ENCODE measurements at regions not wholly inside any gene's neighbourhood (a gene's known extent, or its start where the extent isn't known, plus 50 kb on each side); places are given as distances from the start of the nearest gene placed in this dataset.
A peak's percentile ranks its signal among the peaks of the same experiment; 100 is the strongest.

DNA sequence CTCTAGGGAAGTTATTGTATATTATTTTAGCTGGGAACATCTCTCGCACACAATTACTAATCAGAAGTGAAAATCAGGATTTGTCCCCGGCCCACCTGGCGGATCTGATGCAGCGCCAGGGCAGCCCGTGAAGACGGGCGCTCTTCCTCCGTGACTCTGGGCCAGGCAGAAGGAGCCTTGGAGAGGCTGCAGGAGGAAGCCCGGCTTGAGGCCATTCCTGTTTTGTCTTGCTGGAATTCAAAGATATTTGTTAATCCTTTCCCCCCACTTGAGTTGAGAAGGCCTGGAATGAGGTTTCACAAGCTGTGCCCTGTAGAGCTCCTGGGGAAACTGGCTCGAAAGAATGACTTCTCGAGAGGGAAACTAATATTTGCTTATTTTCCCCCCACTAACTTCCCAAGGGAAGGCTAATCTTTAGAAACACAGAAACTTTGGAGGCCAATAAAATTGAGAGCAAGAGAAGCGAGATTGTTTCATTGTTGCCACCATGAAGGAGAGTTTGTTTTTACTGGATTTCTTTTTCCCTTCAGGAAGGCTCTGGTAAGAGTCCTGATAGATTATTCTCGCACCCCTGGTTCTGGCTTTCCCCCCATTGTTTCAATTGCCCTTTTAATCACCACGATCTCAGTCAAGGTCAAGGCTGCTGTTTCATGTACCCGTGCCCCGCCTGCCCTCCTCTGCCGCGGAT, 92.8 kb upstream of the SEPTIN5 start:
- no peak for DNase-seq (ENCODE audit: low read depth)

DNA sequence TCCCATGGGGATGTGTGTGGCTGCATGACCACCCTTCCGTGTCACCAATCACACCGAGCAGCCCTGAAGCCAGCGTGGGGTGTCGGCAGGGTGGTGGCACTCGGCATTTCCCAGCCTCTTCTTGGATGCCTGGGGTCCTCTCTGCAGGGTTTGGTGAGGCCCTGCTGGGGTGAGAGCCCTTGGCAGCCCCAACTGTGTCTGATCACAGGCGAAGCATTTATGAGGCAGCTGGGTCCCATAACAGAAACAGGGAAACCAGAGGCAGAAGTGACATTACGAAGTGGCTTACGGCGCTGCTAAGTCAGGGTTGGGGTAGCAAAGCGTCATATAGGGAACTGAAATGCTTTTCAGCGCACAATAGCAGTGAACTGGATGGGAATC, 92.3 kb upstream of the SEPTIN5 start:
- no peak for DNase-seq (ENCODE audit: low read depth)

DNA sequence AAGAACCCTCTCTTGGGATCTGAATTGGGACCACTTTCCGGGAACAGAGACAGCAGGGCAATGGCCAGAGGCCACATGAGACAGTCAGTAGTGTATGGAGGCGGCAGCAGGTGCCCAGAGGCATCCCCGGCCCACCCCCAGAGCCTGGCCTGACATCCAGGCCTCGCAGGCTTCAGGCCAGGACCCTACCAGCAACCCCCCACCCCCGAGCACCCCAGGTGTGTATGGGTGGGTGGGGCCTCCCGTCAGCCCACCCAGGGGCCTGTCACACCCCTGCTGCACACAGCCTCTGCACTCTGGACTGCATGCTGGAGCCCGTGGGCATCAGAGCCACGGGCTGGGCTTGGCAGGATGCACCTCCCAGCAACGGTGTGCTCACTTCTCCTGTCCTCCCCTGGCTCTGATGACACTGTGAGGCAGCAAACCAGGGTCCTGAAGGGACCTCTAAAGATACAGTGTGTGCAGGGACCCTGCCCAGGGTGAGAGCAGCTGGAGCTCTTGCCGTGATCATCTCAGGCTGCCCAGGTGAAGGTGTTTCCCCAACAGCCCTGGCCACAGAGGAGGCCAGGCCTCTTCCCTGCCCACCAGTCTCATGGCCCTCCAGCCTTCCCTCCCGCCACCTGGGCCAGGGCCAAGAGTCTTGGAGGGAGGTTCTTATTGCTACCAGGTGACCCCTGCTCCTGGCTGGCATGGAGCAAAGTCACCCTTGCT, 88.8 kb upstream of the SEPTIN5 start:
- DNase-seq (ENCODE audit: low read depth): no peak

DNA sequence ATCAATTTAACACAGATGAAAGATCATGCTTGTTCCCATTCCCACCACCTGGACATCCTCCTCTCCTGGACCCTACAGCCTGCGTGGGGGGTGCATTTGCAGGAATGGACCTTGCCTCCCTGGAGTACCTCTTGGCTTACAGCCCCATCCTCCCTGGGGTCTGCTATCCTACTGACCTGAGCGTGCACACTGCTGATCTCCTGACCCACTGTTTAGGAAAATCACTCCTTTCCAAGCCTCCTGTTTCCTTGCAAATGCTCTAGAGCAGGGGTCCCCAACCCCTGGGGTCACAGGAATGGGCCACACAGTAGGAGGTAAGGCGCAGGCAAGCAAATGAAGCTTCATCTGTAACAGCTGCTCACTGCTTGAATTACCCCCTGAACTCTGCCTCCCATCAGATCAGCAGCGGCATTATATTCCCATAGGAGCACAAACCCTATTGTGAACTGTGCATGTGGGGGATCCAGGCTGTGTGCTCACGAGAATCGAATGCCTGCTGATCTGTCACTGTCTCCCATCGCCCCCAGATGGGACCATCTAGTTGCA, 88.2 kb upstream of the SEPTIN5 start:
- no peak for DNase-seq (ENCODE audit: low read depth)

DNA sequence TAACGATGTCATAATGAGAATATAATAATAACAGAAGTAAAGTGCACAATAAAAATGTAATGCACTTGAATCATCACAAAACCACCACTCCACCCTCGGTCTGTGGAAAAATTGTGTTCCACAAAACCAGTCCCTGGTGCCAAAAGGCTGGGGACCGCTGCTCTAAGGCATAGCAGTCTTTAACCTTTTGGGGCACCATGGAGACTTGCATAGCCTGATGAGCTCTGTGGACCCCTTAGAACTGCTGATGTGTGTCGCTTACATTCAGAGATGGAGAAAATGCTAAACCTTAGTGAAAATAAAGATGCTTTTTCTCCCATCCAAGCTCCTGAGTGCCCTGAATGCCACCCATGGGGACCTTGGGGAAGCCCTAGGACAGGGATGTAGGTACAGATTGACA, 87.6 kb upstream of the SEPTIN5 start:
- no peak for DNase-seq (ENCODE audit: low read depth)

DNA sequence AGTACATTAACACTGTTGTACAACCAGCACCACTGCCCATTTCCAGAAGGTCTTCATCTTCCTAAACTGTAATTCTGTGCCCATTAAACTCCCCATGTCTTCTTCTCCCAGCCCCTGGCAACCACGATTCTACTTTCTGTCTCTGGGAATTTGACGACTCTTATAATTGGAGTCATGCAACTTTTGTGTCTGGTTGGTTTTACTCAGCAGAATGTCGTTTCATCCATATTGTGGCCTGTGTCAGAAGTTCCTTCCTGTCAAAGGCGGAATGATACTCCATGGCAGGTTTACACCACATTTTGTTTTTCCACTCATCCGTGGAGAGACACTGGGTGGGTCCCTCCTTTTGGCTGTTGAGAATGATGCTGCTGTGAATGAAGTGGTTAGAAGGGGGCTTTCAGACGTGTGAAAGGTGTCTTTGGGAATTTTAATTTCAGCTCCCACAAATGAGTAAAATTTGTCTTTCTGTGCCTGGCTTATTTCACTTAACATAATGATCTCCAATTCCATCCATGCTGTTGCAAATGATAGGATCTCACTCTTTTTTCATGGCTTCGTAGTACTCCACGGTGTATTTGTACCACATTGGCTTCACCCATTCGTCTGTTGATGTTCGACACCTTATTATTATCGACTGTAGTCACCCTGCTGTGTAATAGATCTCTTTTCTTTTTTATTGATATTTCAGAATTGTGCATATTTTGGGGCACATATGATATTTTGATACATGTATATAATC, 86.1 kb upstream of the SEPTIN5 start:
- no peak for DNase-seq (ENCODE audit: low read depth)

DNA sequence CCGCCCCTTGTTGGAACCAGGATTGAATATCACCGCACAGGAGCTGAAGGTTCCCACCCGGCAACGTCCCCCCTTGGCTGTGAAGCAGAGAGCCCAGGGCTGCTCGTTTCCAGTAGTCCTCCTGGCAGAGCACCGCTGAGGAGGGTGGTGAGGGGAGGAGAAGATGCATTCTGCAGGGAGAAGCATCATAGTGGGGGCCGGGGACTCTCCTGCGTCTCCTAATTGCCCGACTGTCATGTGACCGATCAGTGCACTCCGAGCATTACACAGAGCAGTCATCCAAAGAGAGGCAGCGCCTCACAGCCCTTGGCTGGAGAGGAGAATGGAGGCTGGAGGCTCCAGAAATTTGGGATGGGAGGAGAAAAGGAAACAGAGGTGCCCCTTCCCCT, 85.0 kb upstream of the SEPTIN5 start:
- no peak for DNase-seq (ENCODE audit: low read depth)

DNA sequence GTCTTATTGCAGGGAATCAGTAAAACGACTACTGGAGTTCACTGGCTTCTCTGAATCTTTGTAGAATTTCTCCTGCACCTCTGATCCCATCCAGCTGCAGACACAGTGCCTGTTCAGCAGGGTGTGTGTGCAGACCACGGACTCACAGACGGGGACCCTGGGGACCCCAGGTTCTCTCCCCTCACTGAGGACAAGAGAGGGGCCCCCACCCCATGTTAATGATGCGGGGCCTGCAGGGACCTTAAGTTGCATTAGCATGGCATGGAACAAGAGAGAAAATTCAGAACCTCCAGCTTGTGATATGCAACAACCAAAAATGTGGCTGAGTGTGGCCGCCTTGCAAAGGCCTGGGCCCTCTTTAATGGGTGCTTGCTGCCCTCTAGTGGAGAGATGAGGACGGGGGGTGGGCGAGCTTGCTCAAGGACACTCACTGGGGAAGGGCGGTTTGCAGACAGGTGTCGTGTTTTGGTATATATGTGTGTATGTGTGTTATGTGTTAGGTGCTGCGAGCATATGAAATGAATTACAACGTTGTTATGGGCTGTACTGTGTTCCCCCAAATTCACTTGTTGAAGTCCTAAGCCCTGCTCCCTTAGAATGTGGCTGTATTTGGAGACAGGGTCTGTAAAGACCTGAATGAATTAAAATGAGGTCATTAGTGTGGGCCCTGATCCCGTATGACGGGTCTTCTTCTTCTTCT, 84.4 kb upstream of the SEPTIN5 start:
- peak; percentile 11 for DNase-seq (ENCODE audit: low read depth)

DNA sequence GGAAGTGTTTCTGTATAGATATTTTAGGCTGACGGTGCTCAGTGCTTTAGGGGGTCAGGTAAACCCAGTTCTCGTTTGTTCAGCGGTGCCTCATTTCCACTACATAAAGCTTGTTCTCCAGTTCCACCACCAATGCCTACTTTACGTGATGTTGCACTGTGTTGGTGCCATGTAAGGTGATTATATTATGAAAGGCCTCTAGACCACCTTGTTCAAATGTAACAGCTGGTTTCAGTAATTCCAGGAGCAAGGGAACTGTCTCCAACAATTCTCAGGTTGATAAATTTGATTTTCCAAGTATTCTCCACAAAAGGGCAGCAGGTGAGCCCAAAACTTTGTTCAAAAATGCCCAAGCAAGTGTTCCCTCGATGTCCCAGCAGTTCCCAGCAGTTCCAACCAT, 83.7 kb upstream of the SEPTIN5 start:
- no peak for DNase-seq (ENCODE audit: low read depth)

DNA sequence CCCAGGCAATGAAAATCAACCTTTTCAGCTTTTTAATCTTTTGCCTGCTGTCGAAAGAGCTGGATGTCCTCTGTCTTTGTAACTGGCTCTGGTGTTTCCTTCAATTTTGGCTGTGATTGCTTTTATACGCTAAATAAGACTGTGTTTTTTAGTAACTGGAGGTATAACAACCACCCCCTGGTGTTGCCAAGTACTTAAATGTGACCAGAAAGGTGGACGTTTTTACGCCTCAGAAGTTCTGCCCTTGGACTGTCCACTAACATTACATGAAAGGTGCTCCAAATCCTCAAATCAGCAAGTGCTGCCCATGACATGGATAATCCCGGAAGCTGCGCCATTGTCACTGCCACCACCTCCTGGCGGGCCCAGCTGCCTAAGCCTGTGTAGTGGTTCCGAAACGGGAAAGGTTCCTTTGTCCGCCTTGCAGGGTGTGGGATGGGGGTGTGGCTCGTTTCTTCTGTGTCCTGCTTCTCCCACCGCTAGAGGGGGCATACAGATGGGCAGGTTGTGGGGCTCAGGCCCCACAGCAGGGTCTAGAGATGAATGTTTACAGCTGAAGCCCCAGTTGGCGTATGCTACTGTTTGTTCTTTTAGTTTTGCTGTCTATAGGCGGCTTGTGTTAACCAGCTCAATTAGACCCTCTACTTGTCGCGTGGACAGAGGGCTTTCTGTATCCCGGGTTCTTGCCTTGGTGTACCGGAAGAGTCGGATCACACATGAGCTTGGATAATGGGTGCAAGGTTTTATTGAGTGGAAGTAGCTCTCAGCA, 82.2 kb upstream of the SEPTIN5 start:
- no peak for DNase-seq (ENCODE audit: low read depth)

DNA sequence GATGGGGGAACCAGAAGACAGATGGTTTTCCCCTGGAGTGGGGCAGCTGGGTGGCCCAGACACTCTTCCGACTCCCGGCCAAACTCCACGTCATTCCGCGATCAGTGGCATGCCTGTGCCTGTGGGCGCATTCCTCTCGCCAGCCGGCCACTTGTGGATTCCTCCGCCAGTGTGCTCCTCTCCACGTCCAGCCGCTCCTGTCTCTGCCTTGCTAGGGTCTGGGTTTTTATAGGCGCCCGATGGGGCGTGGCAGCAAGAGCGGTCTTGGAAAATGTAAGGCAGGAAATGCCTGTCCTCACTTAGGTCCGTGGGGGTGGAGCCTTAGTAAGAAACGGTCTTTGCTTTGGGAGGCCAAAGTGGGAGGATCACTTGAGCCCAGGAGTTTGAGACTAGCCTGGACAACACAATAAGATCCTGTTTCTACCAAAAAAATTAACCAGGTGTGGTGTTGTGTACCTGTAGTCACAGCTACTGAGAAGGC, 81.6 kb upstream of the SEPTIN5 start:
- DNase-seq (ENCODE audit: low read depth): no peak

DNA sequence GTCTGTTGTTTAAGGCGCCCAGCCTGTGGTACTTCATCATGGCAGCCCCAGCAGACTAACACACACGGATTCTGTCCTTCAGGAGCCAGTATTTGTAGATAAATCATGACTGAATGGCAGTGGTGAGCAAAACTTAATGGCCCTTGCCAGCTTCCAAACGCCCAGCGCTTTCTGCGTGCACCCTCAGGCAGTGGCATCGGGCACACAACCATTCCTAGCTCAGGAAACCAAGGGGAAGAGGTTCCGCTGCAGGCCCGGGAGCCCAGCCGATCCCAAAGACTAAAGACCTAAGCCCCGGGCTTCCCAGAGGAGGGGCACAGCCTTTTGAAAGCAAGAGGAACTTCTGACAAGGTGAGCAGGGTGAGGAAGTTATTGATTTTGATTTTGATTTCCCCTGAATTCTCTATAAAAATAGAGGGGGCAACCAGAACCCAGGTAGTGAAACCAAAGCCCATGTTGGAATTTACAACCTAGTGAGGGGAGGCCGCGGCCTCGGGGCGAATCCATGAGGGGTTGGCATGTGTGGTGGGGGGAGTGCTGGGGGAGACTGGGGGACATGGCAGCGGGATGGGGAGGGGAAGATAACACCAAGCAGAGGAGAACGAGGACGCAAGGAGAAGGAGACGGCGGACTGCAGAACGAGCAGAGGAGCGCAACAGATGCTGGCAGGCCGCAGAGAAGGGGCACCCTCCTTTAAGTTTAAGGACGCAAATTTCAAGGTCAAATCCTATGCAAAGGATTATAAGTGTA, 79.9 kb upstream of the SEPTIN5 start:
- DNase-seq (ENCODE audit: low read depth): no peak

DNA sequence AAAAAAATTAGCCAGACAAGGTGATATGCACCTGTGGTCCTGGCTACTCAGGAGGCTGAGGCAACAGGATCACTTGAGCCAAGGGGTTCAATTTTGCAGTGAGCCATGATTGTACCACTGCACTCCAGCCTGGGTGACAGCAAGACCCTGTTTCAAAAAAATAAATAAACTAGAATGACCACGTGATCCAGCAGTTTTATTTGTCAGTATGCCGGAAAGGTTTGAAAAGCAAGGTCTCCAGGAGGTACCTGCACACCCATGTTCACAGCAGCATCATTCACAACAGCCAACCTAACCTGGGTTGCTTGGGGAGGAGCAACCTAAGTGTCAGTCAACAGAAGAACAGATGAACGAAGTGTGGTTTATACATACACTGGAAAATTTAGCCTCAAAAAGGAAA, 78.7 kb upstream of the SEPTIN5 start:
- no peak for DNase-seq (ENCODE audit: low read depth)

DNA sequence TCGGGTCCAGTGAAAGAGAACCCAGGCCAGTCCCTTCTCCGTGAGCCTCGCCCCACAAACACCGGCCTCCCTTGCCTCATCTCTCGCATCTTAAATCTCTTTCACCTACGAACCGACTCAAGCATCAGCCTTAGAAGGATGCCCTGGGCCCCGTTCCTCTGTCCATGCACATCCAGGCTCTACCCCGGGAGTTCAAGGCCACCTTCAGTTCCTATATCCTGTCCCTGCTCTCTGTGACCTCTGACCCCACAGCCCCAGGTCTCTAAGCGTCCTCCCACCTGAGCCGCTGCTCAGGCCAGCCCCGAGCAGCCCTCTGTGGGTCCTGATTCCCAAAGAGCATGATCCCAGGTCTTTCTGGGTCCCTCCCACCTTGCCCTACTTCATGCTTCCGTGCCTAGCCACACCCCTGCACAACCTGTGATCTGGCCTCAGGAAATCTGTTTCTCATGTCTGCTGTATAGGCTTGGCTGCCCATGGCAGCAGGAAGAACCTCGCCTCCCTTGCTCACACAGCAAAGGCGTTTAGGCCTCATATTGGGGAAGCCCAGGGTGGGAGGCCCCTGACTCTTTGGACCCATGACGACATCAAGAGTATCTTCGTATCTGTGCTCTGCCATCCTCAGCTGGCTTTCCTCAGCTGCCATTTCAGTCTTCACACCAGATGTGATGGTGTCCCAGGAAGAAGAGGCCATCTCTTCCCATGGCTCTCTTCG, 77.5 kb upstream of the SEPTIN5 start:
- DNase-seq (ENCODE audit: low read depth): no peak

DNA sequence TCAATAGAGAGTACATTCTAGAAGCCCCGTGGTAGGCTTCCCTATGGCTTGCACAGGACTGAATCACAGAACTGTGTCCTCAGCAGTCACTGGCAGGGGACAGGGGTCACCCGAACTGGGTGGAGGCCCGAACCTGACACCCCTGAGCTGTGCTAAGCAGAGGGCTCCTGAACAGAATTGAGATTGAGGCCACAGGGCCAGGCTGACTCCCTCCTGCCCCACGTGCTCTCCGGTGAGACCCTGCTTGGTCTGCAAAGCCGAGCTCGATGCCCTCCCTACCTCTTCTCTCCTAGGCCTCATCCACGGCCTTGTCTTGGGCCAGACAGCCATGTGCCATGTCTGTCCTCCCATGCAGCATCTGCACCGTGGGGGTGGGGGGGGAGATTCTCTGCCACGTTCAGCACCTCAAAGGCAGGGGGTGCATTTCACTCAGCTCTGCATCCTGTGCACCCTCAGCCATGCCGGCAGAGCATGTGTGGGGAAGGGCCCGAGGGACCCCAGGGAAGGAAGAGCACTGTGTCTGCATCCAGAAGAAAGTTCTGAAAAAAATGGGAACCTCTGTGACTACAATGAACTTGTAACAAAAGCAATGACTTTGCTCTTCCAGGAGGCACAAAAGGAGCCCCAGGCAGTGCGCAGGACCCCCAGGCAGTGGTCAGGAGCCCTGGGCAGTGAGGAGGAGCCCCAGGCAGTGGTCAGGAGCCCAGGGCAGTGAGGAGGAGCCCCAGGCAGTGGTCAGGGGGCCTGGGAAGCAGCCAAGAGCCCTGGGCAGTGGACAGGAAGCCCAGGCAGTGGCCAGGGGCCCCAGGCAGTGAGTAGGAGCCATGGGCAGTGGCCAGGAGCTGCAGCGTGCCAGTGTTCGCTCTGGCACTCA, 76.7 kb upstream of the SEPTIN5 start:
- no peak for DNase-seq (ENCODE audit: low read depth)

DNA sequence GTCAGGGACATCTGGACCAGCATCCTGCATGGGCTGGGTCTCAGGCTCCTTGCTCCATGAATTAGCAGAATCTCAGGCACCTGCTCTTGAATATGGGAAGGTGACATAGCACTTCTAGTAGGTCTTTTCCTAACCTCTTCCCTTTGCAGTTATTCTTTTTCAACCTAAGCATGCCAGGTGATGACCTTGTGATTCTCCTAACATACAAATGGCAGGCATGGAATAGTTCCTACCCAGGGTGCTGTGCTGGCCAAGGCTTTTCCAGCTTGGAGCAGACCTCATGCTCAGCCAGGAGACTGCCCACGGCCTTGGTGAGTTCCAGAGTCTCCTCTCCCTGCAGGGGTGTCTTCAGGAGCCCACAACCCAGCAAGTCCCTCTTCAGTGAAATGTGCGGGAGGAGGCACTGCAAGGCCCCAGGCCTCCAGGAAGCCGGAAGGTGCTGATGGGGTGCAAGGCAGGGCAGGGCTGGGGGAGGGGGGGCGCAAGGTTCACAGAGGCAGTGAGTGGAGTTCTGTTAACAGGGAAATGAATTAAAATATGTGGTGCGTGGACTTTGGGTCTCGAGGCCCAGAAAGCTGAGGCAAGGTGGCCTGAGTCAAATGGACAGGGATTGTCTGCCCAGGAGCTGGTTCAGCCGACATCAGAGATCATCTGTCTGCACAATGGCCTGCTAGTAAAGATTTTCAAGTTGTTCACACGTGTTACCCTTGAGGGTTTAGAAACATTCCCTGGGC, 75.9 kb upstream of the SEPTIN5 start:
- DNase-seq (ENCODE audit: low read depth): no peak

DNA sequence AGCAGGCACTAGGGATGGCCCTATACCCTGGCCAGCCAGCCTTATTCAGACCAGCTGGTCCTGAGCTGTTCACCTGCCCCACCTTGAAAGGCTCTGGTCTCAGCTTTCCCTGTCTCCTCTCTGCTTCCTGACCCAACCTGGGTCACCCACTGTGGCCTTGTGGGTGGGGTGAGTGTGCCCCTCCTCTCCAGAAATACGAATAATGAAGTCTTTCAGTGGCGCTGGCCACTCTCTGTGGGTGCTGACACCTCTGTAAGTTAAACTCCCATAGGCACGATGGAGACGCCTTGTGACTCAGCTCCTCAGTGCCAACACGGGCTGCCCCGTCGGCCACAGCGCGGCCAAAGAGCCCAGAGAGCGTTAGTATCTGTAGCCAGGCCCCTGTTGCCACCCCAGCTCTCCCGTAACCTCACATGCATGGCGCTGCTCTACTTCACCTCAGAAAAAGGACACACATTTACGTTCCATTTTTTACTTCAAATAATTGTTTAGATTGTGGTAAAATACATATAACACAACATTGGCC, 74.6 kb upstream of the SEPTIN5 start:
- DNase-seq (ENCODE audit: low read depth): no peak

DNA sequence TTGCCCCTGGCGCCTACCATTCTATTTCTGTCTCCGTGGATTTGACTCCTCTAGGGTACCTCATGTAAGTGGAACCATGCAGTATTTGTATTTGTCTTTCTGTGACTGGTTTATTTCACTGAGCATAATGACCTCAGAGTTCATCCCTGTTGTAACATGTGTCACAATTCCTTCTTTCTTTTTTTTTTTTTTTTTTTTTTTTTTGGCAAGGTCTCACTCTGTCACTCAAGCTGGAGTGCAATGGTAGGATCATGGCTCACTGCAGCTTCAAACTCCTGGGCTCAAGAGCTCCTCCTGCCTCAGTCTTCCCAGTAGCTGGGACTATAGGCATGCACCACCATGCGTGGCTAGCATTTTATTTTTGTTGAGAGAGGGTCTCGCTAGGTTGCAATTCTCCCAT, 74.0 kb upstream of the SEPTIN5 start:
- no peak for DNase-seq (ENCODE audit: low read depth)
